AG04449 (cell line): ENCODE measurements at regions not wholly inside any gene's neighbourhood (a gene's known extent, or its start where the extent isn't known, plus 50 kb on each side); places are given as distances from the start of the nearest gene placed in this dataset.
"Not testable (repeated sequence)": the region's sequence is repeated elsewhere in the genome, so short reads cannot be mapped to it uniquely, and the experiment has no call there.

Experiments used
- CTCF ChIA-PET: fragments of 350-600 bp; formaldehyde crosslinking; extraction: SDS; loops from one replicate; lab custom pipeline; 2021; ENCODE audit warnings: antibody characterized with exemption; lab: Yijun Ruan, JAX
- POLR2A ChIA-PET: fragments of 400-600, 350-600 bp; formaldehyde crosslinking; extraction: SDS; loops from one replicate; lab custom pipeline; 2020; ENCODE audit warnings: antibody characterized with exemption, inconsistent platforms; lab: Yijun Ruan, JAX
- DNase-seq: peaks from one replicate; pipeline ENCODE4 v3.0.0-alpha.2; 2010; ENCODE audit warnings: low read depth, low spot score
- H3K4me3 ChIP-seq: 2 replicates; pipeline ENCODE4 v1.5.1; 2011; ENCODE audit warnings: low read depth, mild to moderate bottlenecking, control low read depth, low read length
- TF ChIP-seq, protein P1 (sequence below): IDR thresholded peaks from one replicate; pipeline ENCODE4 v1.5.1; 2011; ENCODE audit warnings: mild to moderate bottlenecking, moderate library complexity, low read length, control low read depth, inconsistent platforms; ENCODE audit not compliant: insufficient read depth; ENCODE audit errors: missing control alignments

DNA sequence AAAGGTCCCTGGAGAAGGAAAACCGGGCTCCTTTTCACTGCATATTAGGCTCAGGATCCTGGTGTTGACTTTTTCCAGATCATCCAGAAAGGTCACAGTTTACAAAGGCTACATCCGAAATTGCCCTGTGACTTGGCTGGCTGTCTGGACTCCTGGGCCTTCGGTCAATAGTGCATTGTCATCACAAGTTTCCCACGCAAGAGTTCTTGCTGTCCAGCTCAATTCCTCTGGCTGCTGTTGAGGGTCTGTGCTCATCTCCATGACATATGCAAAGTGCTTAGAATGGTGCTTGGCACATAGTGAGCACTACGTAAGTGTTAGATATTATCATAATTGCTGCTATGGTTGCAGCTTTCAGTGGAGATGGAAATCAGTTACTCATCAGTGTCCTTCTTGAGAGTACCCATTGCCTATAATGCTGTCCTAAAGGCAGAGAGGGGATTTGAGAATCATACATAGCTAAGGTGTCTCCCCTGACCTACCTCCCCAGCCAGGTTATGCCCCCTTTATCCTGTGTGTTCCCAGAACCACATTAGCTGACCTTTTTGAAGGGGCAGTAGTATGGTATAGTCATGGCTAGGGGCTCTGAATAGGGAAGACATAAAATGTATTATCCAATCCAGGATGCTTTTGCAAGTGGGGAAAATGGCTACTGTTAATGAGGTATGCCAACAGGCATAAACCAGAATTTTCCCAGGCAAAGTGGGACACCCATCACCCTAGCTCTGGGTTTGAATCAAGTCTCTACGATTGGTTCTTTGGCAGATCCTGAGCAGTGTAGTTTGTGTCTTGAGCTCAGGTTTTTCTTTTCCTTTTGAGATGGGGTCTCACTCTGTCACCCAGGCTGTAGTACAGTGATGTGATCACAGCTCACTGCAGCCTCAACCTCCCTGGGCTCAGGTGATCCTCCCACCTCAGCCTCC lies 132.0 kb upstream of the CCND2 start:
- ChIA-PET POLR2A (no interaction called here), CTCF (interaction anchor here (0.8 to 1.2 kb wide), 2 partner anchors 9 to 11 kb away, joined by 3 read pairs; no protein-coding TSS in a partner anchor)
- DNase-seq, result no peak
- no peak overlapping the region for H3K4me3 ChIP-seq
- TF ChIP-seq, protein P1, sequence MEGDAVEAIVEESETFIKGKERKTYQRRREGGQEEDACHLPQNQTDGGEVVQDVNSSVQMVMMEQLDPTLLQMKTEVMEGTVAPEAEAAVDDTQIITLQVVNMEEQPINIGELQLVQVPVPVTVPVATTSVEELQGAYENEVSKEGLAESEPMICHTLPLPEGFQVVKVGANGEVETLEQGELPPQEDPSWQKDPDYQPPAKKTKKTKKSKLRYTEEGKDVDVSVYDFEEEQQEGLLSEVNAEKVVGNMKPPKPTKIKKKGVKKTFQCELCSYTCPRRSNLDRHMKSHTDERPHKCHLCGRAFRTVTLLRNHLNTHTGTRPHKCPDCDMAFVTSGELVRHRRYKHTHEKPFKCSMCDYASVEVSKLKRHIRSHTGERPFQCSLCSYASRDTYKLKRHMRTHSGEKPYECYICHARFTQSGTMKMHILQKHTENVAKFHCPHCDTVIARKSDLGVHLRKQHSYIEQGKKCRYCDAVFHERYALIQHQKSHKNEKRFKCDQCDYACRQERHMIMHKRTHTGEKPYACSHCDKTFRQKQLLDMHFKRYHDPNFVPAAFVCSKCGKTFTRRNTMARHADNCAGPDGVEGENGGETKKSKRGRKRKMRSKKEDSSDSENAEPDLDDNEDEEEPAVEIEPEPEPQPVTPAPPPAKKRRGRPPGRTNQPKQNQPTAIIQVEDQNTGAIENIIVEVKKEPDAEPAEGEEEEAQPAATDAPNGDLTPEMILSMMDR, result no peak

DNA sequence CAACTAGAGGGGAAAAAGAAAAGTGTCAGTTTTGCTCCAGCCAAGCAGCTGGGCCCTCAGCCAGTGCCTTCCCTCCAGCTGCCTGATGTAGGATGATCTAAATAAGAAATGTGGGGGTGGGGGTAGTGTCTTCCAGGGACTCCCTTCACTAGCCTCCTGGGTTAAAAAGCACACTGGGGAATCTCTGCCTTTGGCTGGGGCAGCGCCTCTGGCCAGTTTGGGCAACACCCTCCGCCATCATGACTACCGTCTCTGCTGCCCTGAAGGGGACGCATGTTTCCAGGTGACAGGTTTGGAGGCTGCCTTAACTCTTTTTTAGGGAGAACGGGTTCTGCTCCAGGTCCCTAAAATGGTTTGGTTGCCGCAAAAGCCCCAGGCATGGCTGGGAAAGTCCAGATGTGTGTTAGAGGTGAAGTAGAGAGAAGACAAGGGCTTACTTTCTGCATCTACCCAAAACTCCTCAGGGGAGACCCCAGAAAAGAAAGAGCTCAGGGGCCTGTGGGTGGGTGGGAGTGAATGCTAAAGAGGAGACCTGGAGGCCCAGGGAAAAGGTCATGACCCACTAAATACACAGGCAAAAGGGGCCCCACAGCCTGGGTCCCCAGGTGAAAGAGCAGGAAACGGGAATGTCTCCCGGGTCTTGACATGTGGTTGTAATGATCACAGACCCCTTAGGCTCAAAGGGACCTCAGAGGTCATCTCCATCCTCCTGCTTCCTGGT lies 132.8 kb upstream of the CCND2 start:
- ChIA-PET CTCF (interaction anchor here (1.2 to 1.9 kb wide), 2 partner anchors 10 to 136 kb away, joined by 3 to 4 read pairs; no protein-coding TSS in a partner anchor), POLR2A (no interaction called here)
- no peak for DNase-seq
- no peak overlapping the region for H3K4me3 ChIP-seq
- TF ChIP-seq, protein P1, result no peak

DNA sequence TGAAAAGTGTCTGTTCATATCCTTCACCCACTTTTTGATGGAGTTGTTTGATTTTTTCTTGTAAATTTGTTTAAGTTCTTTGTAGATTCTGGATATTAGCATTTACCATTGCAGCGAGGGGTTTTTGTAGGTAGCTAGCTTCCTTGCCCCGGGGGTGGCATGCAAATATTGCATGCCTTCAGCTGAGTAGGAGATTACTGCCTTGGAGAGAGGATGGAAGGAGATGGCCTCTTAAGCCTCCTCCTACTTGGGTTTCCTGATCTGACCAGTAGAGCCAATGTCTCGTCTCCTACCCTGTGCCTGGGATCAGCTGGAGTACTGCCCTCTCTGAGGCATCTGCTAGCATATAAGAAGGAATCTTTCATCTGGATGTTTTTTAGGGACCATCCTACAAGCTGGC lies 134.4 kb upstream of the CCND2 start:
- POLR2A ChIA-PET, result no interaction called here
- TF ChIP-seq, protein P1, result no peak
- CTCF ChIA-PET, result interaction anchor here (1.9 kb wide), 1 partner anchor 138 kb away, joined by 4 read pairs; no protein-coding TSS in a partner anchor
- no peak for DNase-seq
- H3K4me3 ChIP-seq, result no peak overlapping the region

DNA sequence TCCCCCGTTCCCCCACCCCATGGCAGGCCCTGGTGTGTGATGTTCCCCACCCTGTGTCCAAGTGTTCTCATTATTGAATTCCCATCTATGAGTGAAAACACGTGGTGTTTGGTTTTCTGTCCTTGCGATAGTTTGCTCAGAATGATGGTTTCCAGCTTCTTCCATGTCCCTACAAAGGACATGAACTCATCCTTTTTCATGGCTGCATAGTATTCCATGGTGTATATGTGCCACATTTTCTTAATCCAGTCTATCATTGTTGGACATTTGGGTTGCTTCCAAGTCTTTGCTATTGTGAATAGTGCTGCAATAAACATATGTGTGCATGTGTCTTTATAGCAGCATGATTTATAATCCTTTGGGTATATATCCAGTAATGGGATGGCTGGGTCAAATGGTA lies 135.0 kb upstream of the CCND2 start:
- CTCF ChIA-PET, DNase-seq, H3K4me3 ChIP-seq, POLR2A ChIA-PET: not testable (repeated sequence)

DNA sequence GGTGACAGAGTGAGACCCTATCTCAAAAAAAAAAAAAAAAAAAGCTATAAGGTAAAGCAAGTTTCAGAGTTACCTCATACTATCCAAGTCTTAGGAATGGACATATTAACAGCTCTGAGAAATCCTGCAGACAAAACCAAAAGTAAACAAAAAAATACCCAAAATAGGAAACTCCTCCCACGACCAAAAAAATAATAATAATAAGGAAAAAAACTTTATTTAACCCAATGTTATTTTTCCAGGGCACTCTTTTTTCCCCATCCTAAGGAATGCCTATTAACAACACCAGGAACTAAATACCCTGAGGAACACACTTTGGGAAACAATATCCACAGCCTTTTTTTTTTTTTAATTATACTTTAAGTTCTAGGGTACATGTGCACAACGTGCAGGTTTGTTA lies 135.5 kb upstream of the CCND2 start:
- TF ChIP-seq, protein P1, result no peak
- no peak for DNase-seq
- CTCF ChIA-PET, result no interaction called here
- no peak overlapping the region for H3K4me3 ChIP-seq
- POLR2A ChIA-PET, result no interaction called here

DNA sequence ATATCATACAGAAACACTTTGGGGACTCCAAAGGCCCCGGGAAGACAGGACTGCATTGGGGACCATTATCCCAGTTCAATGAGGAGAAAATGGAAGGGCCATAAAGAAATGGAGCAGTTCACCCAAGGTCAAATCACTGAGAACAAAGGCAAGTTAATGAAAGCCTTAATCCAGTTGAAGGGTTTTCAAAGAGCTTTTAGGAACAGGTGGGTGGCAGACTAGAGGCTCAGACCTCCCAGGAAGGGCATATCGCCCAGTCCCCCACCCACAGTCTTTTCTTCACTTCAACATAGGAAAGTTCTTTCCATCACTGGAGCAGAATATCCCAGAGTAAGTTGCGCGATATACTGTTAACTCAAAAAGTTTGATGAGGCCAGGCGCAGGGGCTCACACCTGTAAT lies 136.1 kb upstream of the CCND2 start:
- H3K4me3 ChIP-seq, result no peak overlapping the region
- POLR2A ChIA-PET, result no interaction called here
- CTCF ChIA-PET, result no interaction called here
- TF ChIP-seq, protein P1, result no peak
- DNase-seq, result no peak
